IMR-90 (cell line): ENCODE measurements at regions not wholly inside any gene's neighbourhood (a gene's known extent, or its start where the extent isn't known, plus 50 kb on each side); places are given as distances from the start of the nearest gene placed in this dataset.

Experiments used
- BHLHE40 ChIP-seq: fragments of 150-350 bp; IDR thresholded peaks from 2 replicates; pipeline ENCODE4 v1.6.1; 2016; ENCODE audit warnings: mild to moderate bottlenecking, low read depth, low read length
- FOS ChIP-seq: fragments of 150-350 bp; IDR thresholded peaks from 2 replicates; pipeline ENCODE4 v1.6.1; 2016; ENCODE audit warnings: low read depth, low read length
- MAFK ChIP-seq: IDR thresholded peaks from 2 replicates; pipeline ENCODE4 v1.6.1; 2012; ENCODE audit warnings: low read depth, low read length, improper control_type of control experiment
- TF ChIP-seq, protein P1 (sequence below): conservative IDR thresholded peaks from 2 replicates; pipeline ENCODE4 v1.5.1; 2012; ENCODE audit warnings: mild to moderate bottlenecking, low read depth, low read length, improper control_type of control experiment

DNA sequence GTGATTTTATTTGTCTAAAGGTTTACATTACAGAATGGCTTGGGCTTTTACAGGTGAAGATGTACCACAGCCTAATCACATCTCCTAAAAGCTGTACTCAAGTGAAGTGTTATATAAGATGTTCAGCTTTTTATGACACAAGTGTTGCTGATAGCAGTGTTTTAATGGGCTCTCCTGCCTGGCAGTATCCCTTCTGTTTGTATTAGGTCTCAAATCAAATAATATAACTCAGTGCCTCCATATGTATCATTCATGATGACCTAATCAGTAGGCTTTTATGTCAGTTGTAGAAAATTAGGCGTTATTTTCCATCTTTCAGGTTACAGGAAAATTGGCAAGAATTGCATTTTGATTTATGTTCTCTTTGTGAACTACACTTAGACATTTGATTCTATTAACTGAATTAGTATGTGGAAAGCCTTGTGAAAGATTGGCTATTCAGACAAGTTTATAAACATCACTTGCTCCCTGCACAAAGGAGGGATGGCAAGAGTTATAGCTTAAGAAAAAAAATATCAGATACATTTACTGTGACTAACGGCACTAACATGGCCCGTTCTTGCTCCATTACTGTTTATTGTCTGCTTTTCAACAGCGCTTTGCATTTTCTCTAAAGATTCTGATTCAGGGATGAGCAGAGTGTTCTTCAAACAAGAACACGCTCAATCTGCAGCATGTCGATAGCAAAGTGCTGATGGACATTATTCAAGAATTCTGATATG, 143.7 kb upstream of the DIO2 start:
- TF ChIP-seq BHLHE40 (no peak), FOS (no peak), MAFK (no peak)
- TF ChIP-seq, protein P1, sequence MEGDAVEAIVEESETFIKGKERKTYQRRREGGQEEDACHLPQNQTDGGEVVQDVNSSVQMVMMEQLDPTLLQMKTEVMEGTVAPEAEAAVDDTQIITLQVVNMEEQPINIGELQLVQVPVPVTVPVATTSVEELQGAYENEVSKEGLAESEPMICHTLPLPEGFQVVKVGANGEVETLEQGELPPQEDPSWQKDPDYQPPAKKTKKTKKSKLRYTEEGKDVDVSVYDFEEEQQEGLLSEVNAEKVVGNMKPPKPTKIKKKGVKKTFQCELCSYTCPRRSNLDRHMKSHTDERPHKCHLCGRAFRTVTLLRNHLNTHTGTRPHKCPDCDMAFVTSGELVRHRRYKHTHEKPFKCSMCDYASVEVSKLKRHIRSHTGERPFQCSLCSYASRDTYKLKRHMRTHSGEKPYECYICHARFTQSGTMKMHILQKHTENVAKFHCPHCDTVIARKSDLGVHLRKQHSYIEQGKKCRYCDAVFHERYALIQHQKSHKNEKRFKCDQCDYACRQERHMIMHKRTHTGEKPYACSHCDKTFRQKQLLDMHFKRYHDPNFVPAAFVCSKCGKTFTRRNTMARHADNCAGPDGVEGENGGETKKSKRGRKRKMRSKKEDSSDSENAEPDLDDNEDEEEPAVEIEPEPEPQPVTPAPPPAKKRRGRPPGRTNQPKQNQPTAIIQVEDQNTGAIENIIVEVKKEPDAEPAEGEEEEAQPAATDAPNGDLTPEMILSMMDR = no peak
